DOHH2 (cell line): ENCODE measurements at regions not wholly inside any gene's neighbourhood (a gene's known extent, or its start where the extent isn't known, plus 50 kb on each side); places are given as distances from the start of the nearest gene placed in this dataset.

Experiments used
- H3F3A ChIP-seq: fragments of 200-600 bp; sonication (generic), shearing (Covaris generic); 2 replicates; pipeline ENCODE4 v1.6.0; 2016; ENCODE audit warnings: antibody characterized with exemption, mild to moderate bottlenecking; ENCODE audit not compliant: control insufficient read depth, insufficient read depth
- H3K27ac ChIP-seq: fragments of 200-600 bp; sonication (generic); 2 replicates; pipeline ENCODE4 v1.5.1; 2014; ENCODE audit warnings: low read depth, mild to moderate bottlenecking, low read length, moderate library complexity
- H3K27me3 ChIP-seq: fragments of 200-600 bp; sonication (generic); 2 replicates; pipeline ENCODE4 v1.6.1; 2014; ENCODE audit warnings: mild to moderate bottlenecking, low read length, mixed read lengths; ENCODE audit not compliant: control insufficient read depth
- H3K36me3 ChIP-seq: fragments of 200-600 bp; sonication (generic); 2 replicates; pipeline ENCODE4 v1.6.1; 2014; ENCODE audit warnings: mild to moderate bottlenecking, low read length, moderate library complexity, mixed read lengths; ENCODE audit not compliant: control insufficient read depth
- H3K4me1 ChIP-seq: fragments of 200-600 bp; sonication (generic); 2 replicates; pipeline ENCODE4 v1.6.1; 2014; ENCODE audit warnings: mild to moderate bottlenecking, low read length, mixed read lengths; ENCODE audit not compliant: control insufficient read depth
- H3K4me2 ChIP-seq: fragments of 200-600 bp; sonication (generic); 2 replicates; pipeline ENCODE4 v1.6.0; 2014; ENCODE audit warnings: mild to moderate bottlenecking, low read length, moderate library complexity
- H3K4me3 ChIP-seq: fragments of 200-600 bp; sonication (generic); 2 replicates; pipeline ENCODE4 v1.5.1; 2014; ENCODE audit warnings: mild to moderate bottlenecking, low read length, mixed read lengths
- H3K79me2 ChIP-seq: fragments of 200-600 bp; sonication (generic); 2 replicates; pipeline ENCODE4 v1.6.1; 2014; ENCODE audit warnings: mild to moderate bottlenecking, low read length, mixed read lengths; ENCODE audit not compliant: control insufficient read depth
- H3K9me2 ChIP-seq: fragments of 200-600 bp; sonication (generic); replicated peaks from 2 replicates; pipeline ENCODE4 v1.6.1; 2014; ENCODE audit warnings: mild to moderate bottlenecking, low read length, mixed read lengths; ENCODE audit not compliant: control insufficient read depth
- H3K9me3 ChIP-seq: fragments of 200-600 bp; sonication (generic); 2 replicates; pipeline ENCODE4 v1.6.1; 2014; ENCODE audit warnings: antibody characterized with exemption, low read length, mixed read lengths; ENCODE audit not compliant: control insufficient read depth, insufficient read depth
- H4K20me1 ChIP-seq: fragments of 200-600 bp; sonication (generic); 2 replicates; pipeline ENCODE4 v1.6.0; 2014; ENCODE audit warnings: low read depth, mild to moderate bottlenecking, antibody characterized with exemption, low read length, moderate library complexity; ENCODE audit not compliant: control insufficient read depth, insufficient read depth
- CTCF ChIP-seq: fragments of 200-600 bp; sonication (generic); IDR thresholded peaks from one replicate; pipeline ENCODE4 v1.5.1; 2014; ENCODE audit warnings: antibody characterized with exemption, mild to moderate bottlenecking, low read depth, low read length; ENCODE audit not compliant: poor library complexity, severe bottlenecking
- EZH2phosphoT487 ChIP-seq: fragments of 200-600 bp; sonication (generic); IDR thresholded peaks from 2 replicates; pipeline ENCODE4 v1.6.1; 2017; ENCODE audit warnings: borderline replicate concordance, mild to moderate bottlenecking, antibody characterized with exemption, low read length, moderate library complexity, mixed read lengths

GRCh38 chr11:131223198-131223991, 147.0 kb upstream of the NTM start:
- no peaks in the 10 kb centered on the region for H3K36me3 ChIP-seq
- H3K9me2 ChIP-seq = no peaks in the 10 kb centered on the region
- no peaks in the 10 kb centered on the region for H3K79me2 ChIP-seq
- H3K4me1 ChIP-seq = no peaks in the 10 kb centered on the region
- H3F3A ChIP-seq = no peaks in the 10 kb centered on the region
- no peak for TF ChIP-seq EZH2phosphoT487
- no peak for TF ChIP-seq CTCF
- H3K9me3 ChIP-seq = no peaks in the 10 kb centered on the region
- H3K4me3 ChIP-seq = no peak overlapping the region
- no peak overlapping the region for H3K27ac ChIP-seq
- H3K27me3 ChIP-seq = no peaks in the 10 kb centered on the region; the same call in 1 of the 2 replicates
- no peak overlapping the region for H3K4me2 ChIP-seq
- H4K20me1 ChIP-seq = no peaks in the 10 kb centered on the region

GRCh38 chr11:131228378-131228777, 142.0 kb upstream of the NTM start:
- Histone ChIP-seq H3K9me2 (no peaks in the 10 kb centered on the region), H3K79me2 (no peaks in the 10 kb centered on the region), H3F3A (no peaks in the 10 kb centered on the region), H3K4me1 (no peaks in the 10 kb centered on the region), H4K20me1 (no peaks in the 10 kb centered on the region), H3K4me2 (no peak overlapping the region), H3K4me3 (no peak overlapping the region), H3K9me3 (no peaks in the 10 kb centered on the region), H3K36me3 (no peaks in the 10 kb centered on the region), H3K27ac (no peak overlapping the region), H3K27me3 (no peaks in the 10 kb centered on the region)
- TF ChIP-seq CTCF (no peak), EZH2phosphoT487 (no peak)

- no peaks in the 10 kb centered on the region for H3K27me3 ChIP-seq
- no peaks in the 10 kb centered on the region for H3K36me3 ChIP-seq
- no peaks in the 10 kb centered on the region for H4K20me1 ChIP-seq
- H3K9me2 ChIP-seq = no peaks in the 10 kb centered on the region
- H3K9me3 ChIP-seq = no peaks in the 10 kb centered on the region
- H3K79me2 ChIP-seq = no peaks in the 10 kb centered on the region
- H3K4me3 ChIP-seq = no peak overlapping the region
- H3K4me1 ChIP-seq = no peaks in the 10 kb centered on the region
- no peak overlapping the region for H3K4me2 ChIP-seq
- no peaks in the 10 kb centered on the region for H3F3A ChIP-seq
- no peak overlapping the region for H3K27ac ChIP-seq
- TF ChIP-seq CTCF (no peak), EZH2phosphoT487 (no peak)
These were observed 141.2 kb upstream of the NTM start for GRCh38 chr11:131229221-131229620.
